H9 (cell line): ENCODE measurements at regions not wholly inside any gene's neighbourhood (a gene's known extent, or its start where the extent isn't known, plus 50 kb on each side); places are given as distances from the start of the nearest gene placed in this dataset.

Experiments used
- DNase-seq: peaks from one replicate; pipeline ENCODE4 v3.0.0-alpha.2; 2017
- H2AFZ ChIP-seq: one replicate; pipeline ENCODE4 v1.6.1; 2013; ENCODE audit warnings: mild to moderate bottlenecking, low read length, control low read depth, moderate library complexity
- H2AK5ac ChIP-seq: 2 replicates; pipeline ENCODE4 v1.6.1; 2013; ENCODE audit warnings: low read length, control low read depth, mixed read lengths; ENCODE audit not compliant: insufficient read length
- H2BK120ac ChIP-seq: one replicate; pipeline ENCODE4 v1.6.1; 2013; ENCODE audit warnings: low read depth, mild to moderate bottlenecking, low read length, control low read depth, inconsistent platforms; ENCODE audit not compliant: poor library complexity, severe bottlenecking
- H2BK12ac ChIP-seq: 2 replicates; pipeline ENCODE4 v1.6.1; 2013; ENCODE audit warnings: low read length, control low read depth, mixed read lengths, low read depth; ENCODE audit not compliant: insufficient read length
- H2BK15ac ChIP-seq: 2 replicates; pipeline ENCODE4 v1.6.1; 2013; ENCODE audit warnings: low read depth, low read length, control low read depth
- H2BK20ac ChIP-seq: one replicate; pipeline ENCODE4 v1.6.1; 2013; ENCODE audit warnings: low read depth, mild to moderate bottlenecking, low read length, control low read depth, inconsistent platforms; ENCODE audit not compliant: poor library complexity, severe bottlenecking
- H2BK5ac ChIP-seq: 2 replicates; pipeline ENCODE4 v1.6.1; 2013; ENCODE audit warnings: low read length, control low read depth, mixed read lengths; ENCODE audit not compliant: insufficient read length
- H3K14ac ChIP-seq: 2 replicates; pipeline ENCODE4 v1.6.1; 2013; ENCODE audit warnings: low read length, control low read depth; ENCODE audit not compliant: insufficient read depth
- H3K18ac ChIP-seq: 2 replicates; pipeline ENCODE4 v1.6.1; 2013; ENCODE audit warnings: low read depth, mild to moderate bottlenecking, mixed read lengths, low read length, control low read depth; ENCODE audit not compliant: insufficient read length
- H3K23ac ChIP-seq: 2 replicates; pipeline ENCODE4 v1.6.1; 2013; ENCODE audit warnings: low read length, control low read depth, mixed read lengths, low read depth; ENCODE audit not compliant: insufficient read length
- H3K23me2 ChIP-seq: 2 replicates; pipeline ENCODE4 v1.6.1; 2013; ENCODE audit warnings: low read depth, mild to moderate bottlenecking, mixed read lengths, low read length, control low read depth; ENCODE audit not compliant: insufficient read length, poor library complexity, severe bottlenecking
- H3K27ac ChIP-seq: 2 replicates; pipeline ENCODE4 v1.5.1; 2013; ENCODE audit warnings: low read length, control low read depth, mixed read lengths, low read depth; ENCODE audit not compliant: insufficient read length
- H3K27me3 ChIP-seq: 2 replicates; pipeline ENCODE4 v1.6.1; 2013; ENCODE audit warnings: low read length, control low read depth, inconsistent platforms; ENCODE audit not compliant: insufficient read depth
- H3K4ac ChIP-seq: 2 replicates; pipeline ENCODE4 v1.6.1; 2013; ENCODE audit warnings: low read depth, mild to moderate bottlenecking, control low read depth, inconsistent platforms, low read length, moderate library complexity
- H3K4me1 ChIP-seq: 2 replicates; pipeline ENCODE4 v1.6.1; 2013; ENCODE audit warnings: low read length, control low read depth, inconsistent platforms; ENCODE audit not compliant: insufficient read depth
- H3K4me2 ChIP-seq: 2 replicates; pipeline ENCODE4 v1.6.1; 2013; ENCODE audit warnings: low read length, control low read depth, mixed read lengths; ENCODE audit not compliant: insufficient read length, insufficient read depth
- H3K56ac ChIP-seq: 2 replicates; pipeline ENCODE4 v1.6.1; 2013; ENCODE audit warnings: low read depth, mild to moderate bottlenecking, mixed read lengths, low read length, control low read depth; ENCODE audit not compliant: insufficient read length
- H3K79me1 ChIP-seq: 2 replicates; pipeline ENCODE4 v1.6.1; 2013; ENCODE audit warnings: low read depth, mild to moderate bottlenecking, moderate library complexity, low read length, control low read depth, inconsistent platforms; ENCODE audit not compliant: insufficient read depth, poor library complexity, severe bottlenecking
- H3K79me2 ChIP-seq: 2 replicates; pipeline ENCODE4 v1.6.1; 2013; ENCODE audit warnings: low read length, control low read depth, inconsistent platforms; ENCODE audit not compliant: insufficient read depth
- H3K9ac ChIP-seq: 2 replicates; pipeline ENCODE4 v1.6.1; 2013; ENCODE audit warnings: low read length, control low read depth, mixed read lengths; ENCODE audit not compliant: insufficient read length; ENCODE audit errors: extremely low read depth
- H3K9me3 ChIP-seq: one replicate; pipeline ENCODE4 v1.6.1; 2013; ENCODE audit warnings: low read depth, low read length, inconsistent platforms; ENCODE audit not compliant: control insufficient read depth
- H3T11ph ChIP-seq: one replicate; pipeline ENCODE4 v1.6.1; 2013; ENCODE audit warnings: mild to moderate bottlenecking, low read length, control low read depth, inconsistent platforms
- H4K20me1 ChIP-seq: one replicate; pipeline ENCODE4 v1.6.1; 2013; ENCODE audit not compliant: control insufficient read depth, insufficient read length, insufficient read depth
- H4K5ac ChIP-seq: 2 replicates; pipeline ENCODE4 v1.6.1; 2013; ENCODE audit warnings: low read depth, mild to moderate bottlenecking, mixed read lengths, low read length, control low read depth; ENCODE audit not compliant: insufficient read length
- H4K8ac ChIP-seq: replicated peaks from 2 replicates; pipeline ENCODE4 v1.6.1; 2013; ENCODE audit warnings: low read length, control low read depth, mixed read lengths, low read depth; ENCODE audit not compliant: insufficient read length
- H4K91ac ChIP-seq: 2 replicates; pipeline ENCODE4 v1.6.1; 2013; ENCODE audit warnings: low read depth, mild to moderate bottlenecking, moderate library complexity, mixed read lengths, low read length, control low read depth; ENCODE audit not compliant: insufficient read length
- H3K27ac Mint-ChIP-seq, 3 experiments: 2 replicates in 2 of 3; 3 replicates in 1 of 3; pipeline ENCODE4 v1.8.0; 2020 to 2021; ENCODE audit warnings: mixed read lengths in 3 of 3, mild to moderate bottlenecking in 1 of 3, moderate library complexity in 1 of 3
- H3K27me3 Mint-ChIP-seq: 2 replicates; pipeline ENCODE4 v1.8.0; 2021; ENCODE audit warnings: low read depth, mild to moderate bottlenecking, moderate library complexity, mixed read lengths
- H3K36me3 Mint-ChIP-seq, 3 experiments: 2 replicates in 2 of 3; 3 replicates in 1 of 3; pipeline ENCODE4 v1.8.0; 2020 to 2021; ENCODE audit warnings: low read depth in 3 of 3, mixed read lengths in 3 of 3; ENCODE audit not compliant: insufficient read depth in 1 of 3
- H3K4me1 Mint-ChIP-seq, 2 experiments: 2 replicates each; pipeline ENCODE4 v1.8.0; 2020; ENCODE audit warnings: mixed read lengths in 2 of 2
- H3K4me3 Mint-ChIP-seq, 2 experiments: 2 replicates in 1 of 2; 3 replicates in 1 of 2; pipeline ENCODE4 v1.8.0; 2020 to 2021; ENCODE audit warnings: mild to moderate bottlenecking in 2 of 2, mixed read lengths in 2 of 2, moderate library complexity in 1 of 2
- H3K9me3 Mint-ChIP-seq, 2 experiments: 2 replicates in 1 of 2; 3 replicates in 1 of 2; pipeline ENCODE4 v1.8.0; 2020; ENCODE audit warnings: mild to moderate bottlenecking in 2 of 2, mixed read lengths in 2 of 2, moderate library complexity in 1 of 2
- WGBS: extraction: QIAGEN DNeasy Blood & Tissue Kit; methylation state at CpG from one replicate; pipeline ENCODE4 v1.1.7; 2013; ENCODE audit warnings: missing lambda C conversion rate, low lambda C conversion rate, mixed read lengths; ENCODE audit not compliant: insufficient read length; ENCODE audit errors: extremely low coverage; 5-methylcytosine and 5-hydroxymethylcytosine counted together
- TF ChIP-seq, protein P1 (sequence below): fragments of 200-600 bp; sonication (generic); conservative IDR thresholded peaks from 3 replicates; pipeline ENCODE4 v1.8.0; 2021; ENCODE audit warnings: antibody characterized with exemption, mild to moderate bottlenecking

GRCh38 chr1:212500983-212501382, 68.3 kb downstream of the NENF start:
- Histone ChIP-seq H3K9ac (no peak overlapping the region), H3T11ph (no peak overlapping the region), H4K5ac (no peak overlapping the region), H2BK5ac (no peak overlapping the region), H3K14ac (no peak overlapping the region), H4K20me1 (no peaks in the 10 kb centered on the region), H2AFZ (no peak overlapping the region), H3K9me3 (no peaks in the 10 kb centered on the region), H4K8ac (no peak overlapping the region), H3K23me2 (no peaks in the 10 kb centered on the region), H3K27me3 (no peaks in the 10 kb centered on the region; the same call in 1 of the 2 replicates), H2BK20ac (no peak overlapping the region), H2BK12ac (no peak overlapping the region), H3K23ac (no peak overlapping the region), H3K79me2 (no peaks in the 10 kb centered on the region), H4K91ac (no peak overlapping the region), H3K4me2 (no peak overlapping the region), H2BK15ac (no peak overlapping the region), H3K27ac (no peak overlapping the region), H3K18ac (no peak overlapping the region), H2AK5ac (no peak overlapping the region), H3K4ac (no peak overlapping the region), H3K4me1 (no peaks in the 10 kb centered on the region), H2BK120ac (no peak overlapping the region), H3K79me1 (no peaks in the 10 kb centered on the region), H3K56ac (no peak overlapping the region)
- TF ChIP-seq, protein P1, sequence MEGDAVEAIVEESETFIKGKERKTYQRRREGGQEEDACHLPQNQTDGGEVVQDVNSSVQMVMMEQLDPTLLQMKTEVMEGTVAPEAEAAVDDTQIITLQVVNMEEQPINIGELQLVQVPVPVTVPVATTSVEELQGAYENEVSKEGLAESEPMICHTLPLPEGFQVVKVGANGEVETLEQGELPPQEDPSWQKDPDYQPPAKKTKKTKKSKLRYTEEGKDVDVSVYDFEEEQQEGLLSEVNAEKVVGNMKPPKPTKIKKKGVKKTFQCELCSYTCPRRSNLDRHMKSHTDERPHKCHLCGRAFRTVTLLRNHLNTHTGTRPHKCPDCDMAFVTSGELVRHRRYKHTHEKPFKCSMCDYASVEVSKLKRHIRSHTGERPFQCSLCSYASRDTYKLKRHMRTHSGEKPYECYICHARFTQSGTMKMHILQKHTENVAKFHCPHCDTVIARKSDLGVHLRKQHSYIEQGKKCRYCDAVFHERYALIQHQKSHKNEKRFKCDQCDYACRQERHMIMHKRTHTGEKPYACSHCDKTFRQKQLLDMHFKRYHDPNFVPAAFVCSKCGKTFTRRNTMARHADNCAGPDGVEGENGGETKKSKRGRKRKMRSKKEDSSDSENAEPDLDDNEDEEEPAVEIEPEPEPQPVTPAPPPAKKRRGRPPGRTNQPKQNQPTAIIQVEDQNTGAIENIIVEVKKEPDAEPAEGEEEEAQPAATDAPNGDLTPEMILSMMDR: no peak
- WGBS: no CpG with 5 or more reads among the region's 1 CpG
- DNase-seq: no peak
- H3K27me3 Mint-ChIP-seq: no peaks in the 10 kb centered on the region; the same call in 1 of the 2 replicates
- no peaks in the 10 kb centered on the region for H3K36me3 Mint-ChIP-seq
- H3K4me1 Mint-ChIP-seq: peaks cover 15 to 21% of the 10 kb centered on the region in 2 experiments
- peaks cover 0 to 3% of the 10 kb centered on the region in 2 experiments; a peak in 1 of 5 replicates for H3K9me3 Mint-ChIP-seq
- H3K4me3 Mint-ChIP-seq: no peak overlapping the region
- no peak overlapping the region for H3K27ac Mint-ChIP-seq
